ENCODE measurements at regions not wholly inside any gene's neighbourhood (a gene's known extent, or its start where the extent isn't known, plus 50 kb on each side); places are given as distances from the start of the nearest gene placed in this dataset.
"Not testable (repeated sequence)": the region's sequence is repeated elsewhere in the genome, so short reads cannot be mapped to it uniquely, and the experiment has no call there.

- TF ChIP-seq, protein P1, sequence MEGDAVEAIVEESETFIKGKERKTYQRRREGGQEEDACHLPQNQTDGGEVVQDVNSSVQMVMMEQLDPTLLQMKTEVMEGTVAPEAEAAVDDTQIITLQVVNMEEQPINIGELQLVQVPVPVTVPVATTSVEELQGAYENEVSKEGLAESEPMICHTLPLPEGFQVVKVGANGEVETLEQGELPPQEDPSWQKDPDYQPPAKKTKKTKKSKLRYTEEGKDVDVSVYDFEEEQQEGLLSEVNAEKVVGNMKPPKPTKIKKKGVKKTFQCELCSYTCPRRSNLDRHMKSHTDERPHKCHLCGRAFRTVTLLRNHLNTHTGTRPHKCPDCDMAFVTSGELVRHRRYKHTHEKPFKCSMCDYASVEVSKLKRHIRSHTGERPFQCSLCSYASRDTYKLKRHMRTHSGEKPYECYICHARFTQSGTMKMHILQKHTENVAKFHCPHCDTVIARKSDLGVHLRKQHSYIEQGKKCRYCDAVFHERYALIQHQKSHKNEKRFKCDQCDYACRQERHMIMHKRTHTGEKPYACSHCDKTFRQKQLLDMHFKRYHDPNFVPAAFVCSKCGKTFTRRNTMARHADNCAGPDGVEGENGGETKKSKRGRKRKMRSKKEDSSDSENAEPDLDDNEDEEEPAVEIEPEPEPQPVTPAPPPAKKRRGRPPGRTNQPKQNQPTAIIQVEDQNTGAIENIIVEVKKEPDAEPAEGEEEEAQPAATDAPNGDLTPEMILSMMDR (IDR thresholded peaks at IDR 0.05): not testable (repeated sequence)
- not testable (repeated sequence) for TF ChIP-seq POLR2A (IDR thresholded peaks at IDR 0.05)
These were observed 1184.3 kb downstream of the FOXD4L5 start for GRCh38 chr9:64100571-64101155.
